ENCODE measurements at regions not wholly inside any gene's neighbourhood (a gene's known extent, or its start where the extent isn't known, plus 50 kb on each side); places are given as distances from the start of the nearest gene placed in this dataset.
"Not testable (repeated sequence)": the region's sequence is repeated elsewhere in the genome, so short reads cannot be mapped to it uniquely, and the experiment has no call there.

DNA sequence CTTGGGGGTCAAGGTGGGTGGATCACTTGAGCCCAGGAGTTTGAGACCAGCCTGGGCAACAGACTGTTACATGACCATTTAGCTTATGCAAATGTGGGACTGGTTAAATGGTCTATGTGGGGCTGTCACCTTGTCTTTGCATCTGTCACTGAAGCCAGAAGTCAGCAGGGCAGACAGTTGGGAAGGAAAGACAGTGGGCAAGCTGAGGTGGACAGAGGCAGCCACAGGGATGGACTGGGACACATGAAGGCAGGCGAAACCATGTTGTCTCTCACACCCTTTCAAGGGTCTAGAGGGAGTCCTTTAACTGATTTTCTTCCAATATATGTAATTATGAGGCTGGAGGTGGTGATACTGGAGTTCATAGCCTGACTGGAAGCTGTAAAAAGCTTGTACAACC lies 426.4 kb downstream of the TMEM121 start:
- DNase-seq (ENCODE audit: low read depth in 2 of 2): no peak

DNA sequence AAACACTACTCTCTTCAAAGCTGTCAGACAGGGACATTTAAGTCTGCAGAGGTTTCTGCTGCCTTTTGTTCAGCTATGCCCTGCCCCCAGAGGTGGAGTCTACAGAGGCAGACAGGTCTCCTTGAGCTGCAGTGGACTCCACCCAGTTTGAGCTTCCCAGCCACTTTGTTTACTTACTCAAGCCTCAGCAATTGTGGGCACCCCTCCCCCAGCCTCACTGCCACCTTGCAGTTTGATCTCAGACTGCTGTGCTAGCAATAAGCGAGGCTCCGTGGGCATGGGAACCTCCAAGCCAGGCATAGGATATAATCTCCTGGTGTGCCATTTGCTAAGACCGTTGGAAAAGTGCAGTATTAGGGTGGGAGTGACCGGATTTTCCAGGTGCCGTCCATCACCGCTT lies 435.2 kb downstream of the TMEM121 start:
- not testable (repeated sequence) for DNase-seq (ENCODE audit: low read depth in 2 of 2)

DNA sequence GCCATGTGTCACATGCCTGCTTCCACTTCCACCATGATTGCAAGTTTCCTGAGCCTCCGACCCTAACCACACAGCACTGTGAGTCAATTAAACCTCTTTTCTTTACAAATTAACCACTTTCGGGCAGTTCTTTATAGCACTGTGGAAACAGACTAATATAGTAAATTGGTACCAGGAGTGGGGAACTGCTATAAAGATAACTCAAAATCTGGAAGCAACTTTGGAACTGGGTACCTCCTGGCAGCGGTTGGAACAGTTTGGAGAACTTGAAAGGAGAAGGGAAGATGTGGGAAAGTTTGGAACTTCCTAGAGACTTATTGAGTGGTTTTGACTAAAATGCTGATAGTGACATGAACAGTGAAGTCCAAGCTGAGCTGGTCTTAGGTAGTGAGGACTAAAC lies 436.1 kb downstream of the TMEM121 start:
- no peak for DNase-seq (ENCODE audit: low read depth in 2 of 2)

DNA sequence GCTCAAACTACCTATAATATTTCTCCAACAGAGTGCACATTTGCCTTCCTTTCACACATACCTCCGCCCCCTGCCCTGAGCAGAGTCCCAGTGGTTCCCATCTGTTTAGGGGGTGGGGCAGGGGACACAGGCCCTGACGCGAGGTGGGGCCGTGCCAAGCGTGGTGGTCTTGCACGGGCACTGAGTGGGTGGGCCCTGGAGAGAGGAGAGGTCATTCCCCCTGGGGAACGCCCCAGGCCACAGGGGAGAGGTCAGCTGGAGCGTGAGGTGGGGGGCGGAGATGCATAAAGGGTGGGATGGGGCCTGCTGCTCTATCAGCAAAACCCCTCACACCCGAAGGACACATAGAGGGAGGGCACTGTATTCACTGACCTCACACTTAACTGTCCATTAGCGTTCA lies 441.9 kb downstream of the TMEM121 start:
- DNase-seq (ENCODE audit: low read depth in 2 of 2): no peak

DNA sequence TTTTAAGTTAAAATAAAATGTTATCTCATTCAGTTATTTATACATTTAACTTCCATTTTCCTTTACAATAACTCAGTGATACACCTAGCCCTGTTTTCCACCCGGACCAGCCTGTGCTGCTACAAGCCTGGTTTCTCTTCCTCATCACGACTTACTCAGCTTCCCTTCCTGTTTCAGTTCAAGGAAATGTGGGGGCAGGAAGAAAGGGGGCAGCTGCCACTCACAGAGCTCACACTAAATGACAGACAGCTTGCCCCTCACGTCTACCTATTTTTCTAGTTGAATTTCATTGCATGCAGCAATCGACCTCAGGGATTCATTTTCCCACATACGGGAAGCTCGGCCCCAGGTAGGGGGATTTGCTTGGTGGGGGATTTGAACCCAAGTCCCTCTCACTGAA lies 442.6 kb downstream of the TMEM121 start:
- DNase-seq (ENCODE audit: low read depth in 2 of 2): not testable (repeated sequence)

DNA sequence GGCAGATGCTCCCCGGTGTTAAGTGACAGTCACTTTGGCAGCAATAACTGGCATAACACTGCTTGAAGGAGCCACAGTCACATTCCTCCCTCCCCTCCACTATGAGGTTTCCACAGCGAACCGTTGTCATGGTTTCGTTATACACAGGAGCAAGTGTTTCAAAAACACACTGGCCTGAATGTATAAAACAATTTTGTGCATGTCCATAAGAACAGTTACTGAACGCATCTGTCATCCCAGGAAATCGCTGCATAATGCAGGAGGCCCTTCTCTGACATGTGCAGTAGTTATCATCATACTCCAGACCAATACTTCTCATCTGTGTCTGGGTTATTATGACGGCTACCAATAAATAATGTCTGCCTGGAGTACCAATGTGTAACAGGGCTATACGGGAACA lies 444.4 kb downstream of the TMEM121 start:
- not testable (repeated sequence) for DNase-seq (ENCODE audit: low read depth in 2 of 2)

DNA sequence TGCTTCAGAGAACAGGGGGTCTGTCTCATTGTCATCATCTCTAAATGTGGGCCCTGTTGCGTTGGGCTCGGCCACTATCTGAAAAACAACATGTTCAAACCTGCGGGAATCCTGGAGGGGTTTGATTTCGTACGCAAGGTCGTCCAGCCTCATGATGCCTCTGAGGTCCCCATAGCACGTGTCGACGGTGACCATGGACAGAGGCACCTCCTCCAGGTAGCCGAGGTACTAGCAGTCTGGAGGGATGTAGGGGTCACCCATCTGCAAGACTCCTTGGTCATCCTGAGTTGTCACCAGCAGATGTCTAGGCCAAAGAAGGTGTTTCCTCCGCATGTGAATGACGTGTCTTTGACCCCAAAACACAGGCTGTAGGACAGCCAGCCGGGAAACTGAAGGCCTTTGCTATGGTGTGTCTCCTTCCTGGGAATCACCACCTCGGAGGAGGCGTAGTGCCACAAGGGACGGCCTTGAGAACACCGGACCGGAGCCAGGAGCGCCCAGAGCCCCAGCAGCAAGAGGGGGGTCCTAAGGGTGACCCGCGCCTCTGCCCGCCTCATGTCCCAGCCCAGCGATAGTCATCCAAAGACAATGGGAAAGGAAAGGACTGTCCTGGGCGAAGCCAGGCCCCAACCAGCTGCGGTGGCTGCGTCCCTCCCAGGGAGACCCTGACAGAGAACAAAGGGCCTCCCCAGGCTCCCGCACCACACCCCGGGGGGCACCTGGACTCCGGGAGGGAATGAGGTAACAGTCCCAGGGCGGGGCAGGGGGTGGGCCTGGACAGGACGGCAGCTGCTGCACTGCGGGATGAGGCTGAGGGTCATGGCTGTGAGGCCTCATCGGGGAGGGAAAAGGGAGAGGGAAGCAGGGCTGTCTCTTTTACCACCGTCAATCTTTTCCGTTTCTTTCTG lies 445.5 kb downstream of the TMEM121 start:
- no peak for DNase-seq (ENCODE audit: low read depth in 2 of 2)

DNA sequence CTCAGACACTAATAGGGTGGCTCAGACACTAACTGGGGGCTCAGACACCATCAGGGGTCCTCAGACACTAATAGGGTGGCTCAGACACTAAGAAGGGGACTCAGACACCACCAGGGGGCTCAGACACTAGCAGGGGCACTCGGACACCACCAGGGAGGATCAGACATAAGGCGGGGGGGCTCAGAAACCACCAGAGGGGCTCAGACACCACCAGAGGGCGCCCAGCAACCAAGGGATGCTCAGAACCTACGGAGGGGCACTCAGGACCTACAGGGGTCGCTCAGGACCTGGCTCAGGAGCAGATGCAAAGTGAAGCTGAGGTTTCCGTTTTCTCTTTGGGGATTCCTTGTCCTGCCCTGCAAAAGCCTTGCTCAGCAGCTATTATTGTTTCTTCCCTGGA lies 448.5 kb downstream of the TMEM121 start:
- peak; percentile 14 to 40 for DNase-seq (ENCODE audit: low read depth in 2 of 2)

DNA sequence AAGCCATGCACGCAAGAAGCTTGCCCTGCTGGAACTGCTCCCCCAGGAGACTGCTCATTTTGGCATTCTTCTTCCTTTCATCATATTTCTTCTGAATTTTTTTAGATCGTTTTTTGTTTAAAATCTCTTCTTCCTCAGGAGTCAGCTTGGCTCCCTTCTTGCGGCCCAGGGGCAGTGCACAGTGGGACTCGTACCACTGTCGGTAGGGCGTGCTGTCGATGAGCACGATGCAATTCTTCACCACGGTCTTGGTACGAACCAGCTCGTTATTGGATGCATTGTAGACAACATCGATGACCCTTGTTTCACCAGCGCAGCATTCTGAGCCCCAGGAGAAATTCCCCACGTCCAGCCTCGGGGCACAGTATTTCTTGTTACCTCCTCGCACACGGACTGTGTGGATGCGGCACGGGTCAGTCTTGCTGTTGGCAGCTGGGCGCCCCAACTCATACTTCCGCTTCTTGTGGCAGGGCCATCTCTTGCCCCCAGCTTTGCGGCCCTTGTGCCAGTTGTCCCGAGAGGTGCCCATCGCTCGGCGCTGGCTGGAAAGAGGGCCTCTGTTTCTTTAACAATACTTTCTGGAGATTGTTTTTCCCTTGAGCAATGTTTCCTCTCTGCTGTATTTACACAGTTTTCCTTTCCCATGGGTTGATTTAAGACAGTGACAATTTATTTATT lies 452.4 kb downstream of the TMEM121 start:
- no peak for DNase-seq (ENCODE audit: low read depth in 2 of 2)

DNA sequence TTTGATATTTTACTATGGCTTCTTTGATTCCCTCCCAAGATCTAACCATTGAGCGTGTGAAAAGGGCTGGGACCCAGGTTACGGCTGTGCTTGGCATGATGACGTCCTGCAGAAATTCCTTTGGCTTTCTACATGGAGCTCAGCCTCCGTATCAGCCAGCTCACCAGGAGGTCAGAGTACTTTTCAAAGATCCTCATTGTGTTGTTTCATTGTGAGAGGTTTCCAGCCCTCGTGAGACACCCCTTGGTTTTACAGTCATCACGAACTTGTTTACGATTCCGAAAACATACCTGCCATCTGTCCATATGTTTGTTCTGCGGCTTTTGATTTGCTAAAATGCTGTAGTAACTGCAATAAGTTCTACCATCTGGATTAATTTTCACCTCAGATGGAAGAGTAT lies 453.1 kb downstream of the TMEM121 start:
- no peak for DNase-seq (ENCODE audit: low read depth in 2 of 2)

DNA sequence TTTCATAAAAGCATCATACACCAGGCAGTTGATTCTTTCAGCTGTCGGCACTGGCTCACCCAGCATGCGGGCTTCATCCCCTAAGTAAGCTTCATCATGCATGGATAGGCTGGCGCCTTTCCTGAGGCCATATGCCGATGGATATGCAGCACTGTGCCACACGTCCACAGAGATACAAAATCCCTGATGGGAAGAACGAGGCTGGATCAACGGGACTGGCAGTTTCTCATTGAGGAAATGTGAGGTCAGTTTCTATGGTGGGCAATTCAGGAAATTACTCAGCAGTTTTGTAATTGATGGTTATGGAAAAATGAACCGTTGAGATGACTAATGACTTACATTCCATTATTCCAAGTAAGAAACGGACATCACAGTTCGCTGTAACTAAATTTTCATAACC lies 453.8 kb downstream of the TMEM121 start:
- no peak for DNase-seq (ENCODE audit: low read depth in 2 of 2)

DNA sequence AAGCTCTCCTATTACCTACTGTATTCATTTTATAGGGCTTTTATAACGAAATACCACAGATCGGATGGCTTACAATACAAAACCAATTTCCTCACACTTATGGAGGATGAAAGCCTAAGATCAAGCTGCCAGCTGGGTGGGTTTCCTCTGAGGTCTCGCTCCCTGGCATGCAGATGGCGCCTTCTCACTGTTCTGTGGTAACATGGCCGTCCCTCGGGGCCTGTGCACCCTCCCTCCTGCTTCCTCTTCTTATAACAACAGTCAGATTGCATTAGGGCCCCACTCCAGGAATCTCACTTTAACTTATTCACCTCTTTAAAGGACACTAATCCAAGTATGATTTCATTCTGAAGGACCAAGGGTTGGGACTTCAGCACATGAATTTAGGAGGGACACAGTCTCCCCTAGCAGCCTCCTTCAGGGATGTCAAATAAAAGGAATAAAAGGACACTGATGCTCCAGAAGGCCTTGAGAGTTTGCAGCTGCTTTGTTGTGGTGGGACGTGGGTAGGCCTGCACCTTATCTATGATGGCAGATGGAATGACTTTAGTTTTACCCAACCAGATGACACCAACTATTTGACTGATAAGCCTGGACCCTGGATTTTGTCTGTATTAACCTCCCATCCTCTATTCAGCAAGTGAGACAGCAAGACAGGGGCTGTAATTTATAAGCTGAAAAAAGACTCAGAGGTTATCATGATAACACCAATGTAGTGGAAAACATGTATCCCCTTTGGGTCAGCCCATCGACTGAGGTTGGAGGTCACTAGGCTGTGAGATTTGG lies 455.3 kb downstream of the TMEM121 start:
- not testable (repeated sequence) for DNase-seq (ENCODE audit: low read depth in 2 of 2)

DNA sequence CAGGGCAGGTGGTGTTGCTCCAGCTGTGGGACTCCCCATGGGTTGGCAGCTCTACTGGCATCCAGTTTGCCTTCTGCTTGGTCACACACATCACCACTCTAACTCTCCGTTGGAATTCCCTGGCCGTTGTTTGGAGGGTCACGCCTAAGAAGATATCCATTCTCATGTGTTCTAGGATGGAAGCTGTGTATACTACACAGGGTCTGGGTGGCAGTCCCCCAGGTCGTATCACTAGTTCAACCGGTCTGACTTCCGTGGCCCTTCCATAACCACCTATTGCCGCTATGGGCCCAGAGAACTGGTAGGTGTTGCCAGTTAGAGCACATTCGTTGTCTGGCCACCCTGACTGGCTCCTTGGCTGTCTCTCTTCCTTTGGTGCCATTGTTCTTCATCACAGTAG lies 456.3 kb downstream of the TMEM121 start:
- DNase-seq (ENCODE audit: low read depth in 2 of 2): no peak

DNA sequence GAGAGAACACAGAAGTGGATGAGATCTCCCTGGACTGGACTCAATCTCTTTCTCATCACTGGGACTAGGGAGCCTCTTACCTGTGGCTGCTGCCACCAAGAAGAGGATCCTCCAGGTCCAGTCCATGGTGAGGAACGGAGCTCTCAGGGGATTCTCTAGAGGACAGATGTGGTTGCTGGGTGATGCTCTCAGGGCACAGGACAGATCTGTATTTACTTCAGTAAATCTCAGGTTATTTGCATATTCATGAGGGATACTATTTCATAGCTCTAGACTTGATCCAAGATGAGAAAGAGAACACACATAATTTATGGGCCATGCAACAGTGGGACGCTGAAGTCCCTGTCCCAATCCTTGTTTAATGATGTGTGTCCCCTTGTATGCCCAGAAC lies 460.5 kb downstream of the TMEM121 start:
- DNase-seq (ENCODE audit: low read depth in 2 of 2): no peak

DNA sequence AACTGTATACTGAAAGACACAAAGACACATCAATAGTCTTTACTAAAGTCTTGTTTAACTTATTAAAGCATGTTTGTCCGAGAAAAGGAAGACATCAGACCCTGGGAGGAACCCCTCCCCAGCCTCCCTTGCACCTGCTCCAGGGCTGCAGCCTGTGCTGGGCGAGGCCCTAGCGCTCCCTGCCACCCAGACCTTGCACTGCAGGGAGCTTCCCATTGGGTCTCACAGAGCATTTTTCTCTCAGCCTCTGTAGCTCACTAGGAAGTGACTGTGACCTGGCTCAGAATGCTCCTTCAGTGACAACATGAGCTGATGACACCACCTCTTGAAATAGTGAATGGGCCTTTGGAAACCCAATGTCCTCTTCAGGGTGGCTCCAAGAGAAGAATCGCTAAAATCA lies 461.2 kb downstream of the TMEM121 start:
- DNase-seq (ENCODE audit: low read depth in 2 of 2): no peak

DNA sequence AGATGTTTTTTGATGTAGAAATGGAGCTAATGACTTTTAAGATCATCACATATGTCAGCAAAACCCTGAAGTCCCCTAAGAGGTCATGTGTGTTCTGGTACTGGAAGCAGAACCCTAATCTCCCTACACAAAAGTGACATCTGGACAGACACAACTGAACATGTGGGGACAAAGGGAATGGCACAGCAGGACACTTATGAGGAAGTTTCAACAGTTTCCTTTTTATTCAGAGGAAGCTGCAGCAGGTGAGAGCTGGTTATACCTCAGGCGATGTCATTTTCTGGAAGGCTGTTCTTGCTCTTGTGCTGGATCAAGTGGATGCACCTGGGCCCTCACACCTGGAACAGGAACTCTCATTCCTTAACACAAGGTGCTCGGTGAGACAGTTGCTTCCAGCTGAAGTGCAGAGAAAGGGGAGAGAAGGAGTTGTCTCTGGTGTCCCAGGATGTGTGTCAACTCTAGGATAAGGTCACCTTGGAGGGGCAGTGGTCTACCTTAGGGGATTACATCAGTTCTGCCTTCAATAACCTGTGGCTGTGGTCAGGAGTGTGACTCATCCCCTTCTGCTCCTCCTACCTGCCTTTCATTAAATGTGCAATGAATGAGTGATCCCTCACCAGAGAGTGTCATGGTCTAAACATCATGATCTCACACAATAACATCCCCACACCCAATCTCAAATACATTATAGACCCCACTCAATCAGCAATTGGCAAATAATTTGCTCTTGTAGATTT lies 463.4 kb downstream of the TMEM121 start:
- DNase-seq (ENCODE audit: low read depth in 2 of 2): no peak

DNA sequence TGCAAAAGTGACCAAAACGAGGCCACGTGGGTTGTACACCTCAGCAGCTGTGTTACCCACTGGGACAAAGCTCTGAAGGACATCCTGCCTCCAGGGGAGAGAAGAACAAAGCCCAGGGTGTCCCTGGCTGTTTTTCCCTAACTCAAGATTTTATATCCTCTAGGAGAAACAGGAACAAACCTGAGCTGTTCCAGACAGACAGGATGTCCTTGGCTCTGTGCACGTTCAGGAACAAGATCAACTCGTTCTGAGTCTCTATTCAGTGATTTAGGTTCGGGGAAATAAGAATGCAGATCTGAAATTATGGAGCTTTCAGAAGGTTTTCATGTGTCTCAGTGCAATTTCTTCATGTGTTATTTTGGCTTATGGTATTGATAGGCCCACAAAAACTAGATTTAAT lies 465.3 kb downstream of the TMEM121 start:
- DNase-seq (ENCODE audit: low read depth in 2 of 2): not testable (repeated sequence)

DNA sequence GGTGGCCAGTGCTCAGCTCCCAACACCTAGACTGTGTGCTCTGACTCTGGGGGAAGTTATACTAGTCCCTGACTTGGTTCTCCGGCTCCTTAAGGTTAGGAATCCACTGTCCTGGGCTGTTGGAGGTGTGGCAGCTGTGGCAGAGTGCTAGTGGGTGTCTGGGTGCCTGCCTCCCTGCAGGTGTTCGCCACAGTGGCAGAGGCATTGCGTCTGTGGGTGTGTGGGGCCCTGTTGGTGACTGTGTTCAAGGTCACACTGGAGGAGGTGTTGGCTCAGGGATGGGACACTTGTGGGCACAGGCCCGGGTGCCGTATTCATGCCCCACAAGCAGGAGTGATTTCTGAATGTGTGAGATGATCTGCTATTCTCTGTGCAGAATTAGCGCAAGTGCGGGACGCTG lies 467.4 kb downstream of the TMEM121 start:
- DNase-seq (ENCODE audit: low read depth in 2 of 2): no peak

DNA sequence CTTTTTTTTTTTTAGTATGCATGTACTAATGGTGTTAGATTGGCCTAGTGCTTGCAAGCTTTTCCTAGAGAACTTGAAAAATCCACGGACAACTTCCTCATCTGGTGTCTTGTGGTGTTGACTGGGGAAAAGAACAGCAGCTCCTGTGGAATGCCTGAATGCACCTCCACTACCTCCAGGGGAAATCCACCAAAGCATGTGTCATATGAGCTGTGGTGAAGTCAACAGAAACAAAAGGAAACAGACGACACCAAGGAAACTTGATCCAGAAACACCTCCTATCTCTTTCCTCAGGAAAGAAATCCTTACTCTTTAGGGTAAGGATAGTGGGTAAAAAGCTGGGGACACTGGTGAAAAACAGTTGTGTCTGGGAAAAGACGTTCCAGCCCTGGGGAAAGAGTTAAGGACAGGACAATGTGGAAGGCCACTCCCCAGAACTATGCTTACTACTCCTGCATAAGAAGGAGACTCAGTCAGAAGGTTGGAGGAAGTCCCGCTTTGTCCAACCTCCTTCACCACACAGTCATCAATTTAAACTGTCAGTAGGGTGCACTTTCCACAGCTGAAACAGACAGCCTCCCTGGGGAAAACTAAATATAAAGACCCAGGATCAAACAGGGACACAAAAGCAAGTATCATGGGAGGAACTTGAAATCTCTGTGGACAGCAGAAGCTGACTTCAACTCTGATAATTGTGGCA lies 468.8 kb downstream of the TMEM121 start:
- DNase-seq (ENCODE audit: low read depth in 2 of 2): not testable (repeated sequence)

DNA sequence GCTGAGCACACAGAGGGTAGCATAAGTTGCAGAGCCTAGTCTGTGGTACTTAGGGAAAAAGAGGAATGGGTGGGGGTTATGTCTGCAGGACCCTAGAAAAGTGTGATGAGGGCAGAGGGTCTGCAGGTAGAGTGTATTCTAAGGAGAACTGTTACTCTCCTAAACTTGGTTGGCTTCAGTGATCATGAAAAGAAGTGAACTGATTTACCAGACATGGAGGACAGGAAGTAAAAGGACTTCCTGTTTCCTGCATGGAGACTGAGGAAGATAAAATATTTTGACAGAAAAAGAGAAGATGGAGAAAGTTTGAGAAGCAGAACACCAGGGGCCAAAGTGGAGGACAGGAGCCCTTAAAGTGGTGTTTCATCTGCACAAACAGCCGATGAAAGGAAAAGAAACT lies 472.2 kb downstream of the TMEM121 start:
- not testable (repeated sequence) for DNase-seq (ENCODE audit: low read depth in 2 of 2)
